HCT116 (cell line): ENCODE measurements at regions not wholly inside any gene's neighbourhood (a gene's known extent, or its start where the extent isn't known, plus 50 kb on each side); places are given as distances from the start of the nearest gene placed in this dataset.

Experiments
- ATAC-seq: fragments of 200-7000 bp; cut with Tn5 transposase; 2 replicates; pipeline ENCODE4 v1.9.1; 2020; ENCODE audit warnings: mild to moderate bottlenecking, moderate library complexity
- BruUV-seq: library from RNA; stranded (reverse); fragments of 400-500 nt; replicated peaks from 2 replicates; lab custom pipeline; 2021; lab: Mats Ljungman, UMichigan
- CTCF ChIA-PET: fragments of 300-600 bp; sonication (Branson Sonifier 250); formaldehyde crosslinking; loops from one replicate; lab custom pipeline; 2021; ENCODE audit warnings: antibody characterized with exemption; lab: Charles Lee
- POLR2A ChIA-PET: fragments of 300-600, 350-600 bp; sonication (Branson Sonifier 250); formaldehyde crosslinking; loops from one replicate; lab custom pipeline; 2021; ENCODE audit warnings: antibody characterized with exemption; lab: Charles Lee
- RAD21 ChIA-PET, 2 experiments: fragments of 300-600 bp; sonication (Branson Sonifier 250); formaldehyde crosslinking; loops; one replicate each; lab custom pipeline; 2023; ENCODE audit warnings: low total read pairs in 2 of 2; ENCODE audit not compliant: uncharacterized antibody in 2 of 2, unreplicated experiment in 2 of 2, low non-redundant PET in 1 of 2; lab: Charles Lee
- DNase-seq: peaks from one replicate; pipeline ENCODE4 v3.0.0-alpha.2; 2010; ENCODE audit warnings: low read depth, low spot score
- H2AFZ ChIP-seq: fragments of 200-600 bp; shearing (Covaris generic), sonication (generic); 2 replicates; pipeline ENCODE4 v1.6.1; 2017; ENCODE audit warnings: low read depth, mixed run types, mixed read lengths, antibody characterized with exemption, low read length; ENCODE audit not compliant: poor library complexity, severe bottlenecking
- H3K27ac ChIP-seq: 2 replicates; pipeline ENCODE4 v1.5.1; 2012; ENCODE audit warnings: low read depth, low read length
- H3K27me3 ChIP-seq: fragments of 200-600 bp; sonication (generic); 2 replicates; pipeline ENCODE4 v1.6.1; 2016; ENCODE audit warnings: mixed run types, low read length, mixed read lengths; ENCODE audit not compliant: insufficient read depth
- H3K36me3 ChIP-seq, 2 experiments: fragments of 200-500 bp in 1 of 2; fragments of 200-600 bp in 1 of 2; sonication (Bioruptor generic) in 1 of 2; sonication (generic) in 1 of 2; 2 replicates each; pipeline versions ENCODE4 v1.5.1 to v1.6.1; 2014 to 2016; ENCODE audit warnings: low read length in 2 of 2, inconsistent platforms in 1 of 2, mixed read lengths in 1 of 2, mixed run types in 1 of 2; ENCODE audit not compliant: insufficient read depth in 2 of 2, control insufficient read depth in 1 of 2
- H3K4me1 ChIP-seq, 2 experiments: fragments of 200-600 bp in 1 of 2; sonication (generic) in 1 of 2; 2 replicates each; pipeline versions ENCODE4 v1.5.1 to v1.6.1; 2012 to 2017; ENCODE audit warnings: low read length in 2 of 2, inconsistent platforms in 1 of 2, mild to moderate bottlenecking in 1 of 2, mixed read lengths in 1 of 2, mixed run types in 1 of 2, moderate library complexity in 1 of 2; ENCODE audit not compliant: insufficient read depth in 2 of 2, control insufficient read depth in 1 of 2
- H3K4me2 ChIP-seq: fragments of 200-600 bp; sonication (generic); 2 replicates; pipeline ENCODE4 v1.6.1; 2017; ENCODE audit warnings: mixed run types, low read length, mixed read lengths
- H3K4me3 ChIP-seq, 2 experiments: fragments of 200-600 bp in 1 of 2; sonication (generic) in 1 of 2; replicated peaks in 1 of 2; 2 replicates each; pipeline ENCODE4 v1.5.1; 2011 to 2016; ENCODE audit warnings: low read length in 2 of 2, control low read depth in 1 of 2, low read depth in 1 of 2, mild to moderate bottlenecking in 1 of 2, mixed read lengths in 1 of 2, mixed run types in 1 of 2
- H3K79me2 ChIP-seq: fragments of 200-600 bp; sonication (generic); 2 replicates; pipeline ENCODE4 v1.6.1; 2017; ENCODE audit warnings: mild to moderate bottlenecking, mixed run types, low read length, moderate library complexity, mixed read lengths; ENCODE audit not compliant: insufficient read depth
- H3K9ac ChIP-seq: fragments of 200-600 bp; sonication (generic); 2 replicates; pipeline ENCODE4 v1.6.1; 2016; ENCODE audit warnings: low read length, mixed read lengths
- H3K9me2 ChIP-seq: fragments of 200-600 bp; sonication (generic), shearing (Covaris generic); 2 replicates; pipeline ENCODE4 v1.6.1; 2017; ENCODE audit warnings: mixed run types, mild to moderate bottlenecking, moderate library complexity; ENCODE audit not compliant: insufficient read depth
- H3K9me3 ChIP-seq, 2 experiments: fragments of 200-500 bp in 1 of 2; fragments of 200-600 bp in 1 of 2; sonication (Bioruptor generic) in 1 of 2; sonication (generic) in 1 of 2; 2 replicates each; pipeline ENCODE4 v1.6.1; 2014 to 2017; ENCODE audit warnings: low read length in 2 of 2, mixed read lengths in 2 of 2, inconsistent platforms in 1 of 2, low read depth in 1 of 2, mild to moderate bottlenecking in 1 of 2, mixed run types in 1 of 2, moderate library complexity in 1 of 2; ENCODE audit not compliant: control insufficient read depth in 1 of 2, insufficient read depth in 1 of 2
- H4K20me1 ChIP-seq: fragments of 200-600 bp; sonication (generic), shearing (Covaris generic); 2 replicates; pipeline ENCODE4 v1.6.1; 2017; ENCODE audit warnings: mixed run types, mild to moderate bottlenecking, moderate library complexity; ENCODE audit not compliant: insufficient read depth
- CEBPB ChIP-seq: IDR thresholded peaks from 2 replicates; pipeline ENCODE4 v1.6.1; 2012; ENCODE audit warnings: low read depth
- EZH2phosphoT487 ChIP-seq: fragments of 200-600 bp; IDR thresholded peaks from 2 replicates; pipeline ENCODE4 v1.6.1; 2018; ENCODE audit warnings: antibody characterized with exemption, borderline replicate concordance
- POLR2A ChIP-seq: IDR thresholded peaks from 2 replicates; pipeline ENCODE4 v1.7.0; 2011; ENCODE audit warnings: borderline replicate concordance; ENCODE audit not compliant: insufficient read depth, insufficient read length; ENCODE audit errors: extremely low read depth
- POLR2AphosphoS5 ChIP-seq: IDR thresholded peaks from 2 replicates; pipeline ENCODE4 v1.6.1; 2011; ENCODE audit warnings: mild to moderate bottlenecking, low read depth, low read length, moderate library complexity
- REST ChIP-seq: IDR thresholded peaks from 2 replicates; pipeline ENCODE4 v1.6.1; 2012; ENCODE audit warnings: low read depth
- TCF7L2 ChIP-seq: IDR thresholded peaks from 2 replicates; pipeline ENCODE4 v1.7.0; 2011; ENCODE audit warnings: borderline replicate concordance, inconsistent platforms; ENCODE audit not compliant: insufficient read depth, insufficient read length; ENCODE audit errors: extremely low read depth
- YY1 ChIP-seq: IDR thresholded peaks from 2 replicates; pipeline ENCODE4 v1.6.1; 2011; ENCODE audit warnings: low read length, low read depth, moderate library complexity, mild to moderate bottlenecking; ENCODE audit not compliant: insufficient replicate concordance; ENCODE audit errors: extremely low read depth
- ZFX ChIP-seq: fragments of 450-650 bp; IDR thresholded peaks from 2 replicates; pipeline ENCODE4 v1.6.1; 2017
- intact Hi-C: fragments of 100-400 bp; cut with micrococcal nuclease; formaldehyde crosslinking; loops from 2 replicates; pipeline ENCODE4 v1.10.0; 2022

GRCh38 chr18:42392926-42393325, 437.9 kb downstream of the PIK3C3 start:
- H3K4me1 ChIP-seq, result no peaks in the 10 kb centered on the region
- no peak overlapping the region for H3K4me2 ChIP-seq
- H3K36me3 ChIP-seq, result no peaks in the 10 kb centered on the region
- H3K27ac ChIP-seq, result no peak overlapping the region
- H3K27me3 ChIP-seq, result no peaks in the 10 kb centered on the region
- H4K20me1 ChIP-seq, result no peaks in the 10 kb centered on the region
- ATAC-seq (no peak), DNase-seq (no peak)
- ChIA-PET CTCF (no interaction called here), POLR2A (no interaction called here), RAD21 (no interaction called here)
- no peaks in the 10 kb centered on the region for H3K79me2 ChIP-seq
- BruUV-seq, result no TSS peak
- no peak overlapping the region for H3K4me3 ChIP-seq
- intact Hi-C loops, result no loop called here
- no peaks in the 10 kb centered on the region for H3K9me2 ChIP-seq
- H2AFZ ChIP-seq, result no peak overlapping the region
- H3K9me3 ChIP-seq, result peaks cover 0 to 32% of the 10 kb centered on the region in 2 experiments; a peak in 2 of 4 replicates
- TF ChIP-seq ZFX (no peak), POLR2A (no peak), EZH2phosphoT487 (no peak), TCF7L2 (no peak), YY1 (no peak), CEBPB (no peak)
- TF ChIP-seq, all 23 proteins: peak for 0
- H3K9ac ChIP-seq, result no peak overlapping the region

GRCh38 chr18:42394238-42394637, 439.2 kb downstream of the PIK3C3 start:
- Histone ChIP-seq H3K36me3 (no peaks in the 10 kb centered on the region), H3K4me3 (no peak overlapping the region), H2AFZ (no peak overlapping the region), H3K4me1 (no peaks in the 10 kb centered on the region), H4K20me1 (no peaks in the 10 kb centered on the region), H3K9me3 (peaks cover 0 to 28% of the 10 kb centered on the region in 2 experiments; a peak in 2 of 4 replicates), H3K79me2 (no peaks in the 10 kb centered on the region), H3K4me2 (no peak overlapping the region), H3K9me2 (no peaks in the 10 kb centered on the region), H3K27ac (no peak overlapping the region), H3K27me3 (no peaks in the 10 kb centered on the region), H3K9ac (no peak overlapping the region)
- intact Hi-C loops, result no loop called here
- RAD21 ChIA-PET, result no interaction called here
- no TSS peak for BruUV-seq
- POLR2A ChIA-PET, result no interaction called here
- ATAC-seq (no peak), DNase-seq (no peak)
- TF ChIP-seq EZH2phosphoT487 (no peak), POLR2AphosphoS5 (no peak), TCF7L2 (no peak), YY1 (no peak), REST (no peak)
- CTCF ChIA-PET, result no interaction called here
